K562 (cell line): ENCODE measurements at regions not wholly inside any gene's neighbourhood (a gene's known extent, or its start where the extent isn't known, plus 50 kb on each side); places are given as distances from the start of the nearest gene placed in this dataset.

ENCODE experiments used
- CHD7 ChIP-seq: fragments of 200-600 bp; sonication (generic); IDR thresholded peaks from one replicate; pipeline ENCODE4 v1.6.1; 2012; ENCODE audit warnings: mild to moderate bottlenecking, low read depth, low read length, inconsistent platforms
- HMG20A ChIP-seq: fragments of 450-650 bp; formaldehyde crosslinking; conservative IDR thresholded peaks from 2 replicates; pipeline ENCODE4 v1.4.0; 2020; ENCODE audit warnings: mild to moderate bottlenecking, mixed read lengths
- HMGN3 ChIP-seq: IDR thresholded peaks from 2 replicates; pipeline ENCODE4 v1.6.1; 2011; ENCODE audit warnings: borderline replicate concordance, low read depth, mild to moderate bottlenecking, mixed read lengths, low read length; ENCODE audit not compliant: insufficient read length; ENCODE audit errors: extremely low read depth
- MEIS2 ChIP-seq: fragments of 450-650 bp; IDR thresholded peaks from 2 replicates; pipeline ENCODE4 v1.6.1; 2014; ENCODE audit warnings: mild to moderate bottlenecking; ENCODE audit not compliant: partially characterized antibody
- POLR3G ChIP-seq: IDR thresholded peaks from 2 replicates; pipeline ENCODE4 v1.6.1; 2011; ENCODE audit not compliant: insufficient read length, insufficient replicate concordance; ENCODE audit errors: extremely low read depth
- RAD21 ChIP-seq, 2 experiments: fragments of 250-450 bp in 1 of 2; fragments of 450-650 bp in 1 of 2; sonication (Bioruptor Pico) in 1 of 2; formaldehyde crosslinking in 1 of 2; IDR thresholded peaks in 1 of 2; conservative IDR thresholded peaks in 1 of 2; 2 replicates each; pipeline versions ENCODE4 v1.4.0 to v1.8.0; 2020 to 2022; ENCODE audit warnings: mild to moderate bottlenecking in 2 of 2, moderate library complexity in 1 of 2
- SMAD3 ChIP-seq: fragments of 450-650 bp; formaldehyde crosslinking; conservative IDR thresholded peaks from 2 replicates; pipeline ENCODE4 v1.4.0; 2020; ENCODE audit warnings: mild to moderate bottlenecking
- SMAD4 ChIP-seq: fragments of 250-450 bp; sonication (Bioruptor Pico); conservative IDR thresholded peaks from 2 replicates; pipeline ENCODE4 v1.8.0; 2021; ENCODE audit warnings: inconsistent platforms, mild to moderate bottlenecking, moderate library complexity
- TOE1 ChIP-seq, 2 experiments: fragments of 450-650 bp in 1 of 2; sonication (generic) in 1 of 2; formaldehyde crosslinking in 1 of 2; IDR thresholded peaks; 2 replicates each; pipeline versions ENCODE4 v1.7.1 to v1.8.0; 2016 to 2022; ENCODE audit warnings: borderline replicate concordance in 2 of 2, mild to moderate bottlenecking in 2 of 2, antibody characterized with exemption in 1 of 2, inconsistent platforms in 1 of 2, low read depth in 1 of 2, missing genetic modification reagents in 1 of 2, moderate library complexity in 1 of 2
- TRIM28 ChIP-seq: fragments of 450-650 bp; IDR thresholded peaks from 2 replicates; pipeline ENCODE4 v1.6.1; 2017
- ZNF76 ChIP-seq: fragments of 250-450 bp; sonication (Bioruptor Pico); IDR thresholded peaks from 2 replicates; pipeline ENCODE4 v1.4.0; 2020; ENCODE audit warnings: mild to moderate bottlenecking, moderate library complexity, borderline replicate concordance
- ZNF79 ChIP-seq: fragments of 250-450 bp; sonication (Bioruptor Pico); IDR thresholded peaks from 2 replicates; pipeline ENCODE4 v1.4.0; 2020; ENCODE audit warnings: low read depth, mild to moderate bottlenecking, moderate library complexity
- TF ChIP-seq, protein P1 (sequence below): fragments of 450-650 bp; IDR thresholded peaks from 2 replicates; pipeline ENCODE4 v1.6.1; 2016
- TF ChIP-seq, protein P2 (sequence below): fragments of 250-450 bp; sonication (Bioruptor Pico); IDR thresholded peaks from 2 replicates; pipeline ENCODE4 v1.5.0; 2021

GRCh38 chr6:14981960-14982359, 263.9 kb upstream of the JARID2 start (continued):
- no peak for TF ChIP-seq CHD7
- no peak for TF ChIP-seq TOE1 (IDR thresholded peaks at IDR 0.05; ENCODE audit: borderline replicate concordance)
- no peak for TF ChIP-seq TOE1 (CRISPR knock-in tag; IDR thresholded peaks at IDR 0.05; ENCODE audit: borderline replicate concordance, low read depth)
- TF ChIP-seq POLR3G: no peak
- TF ChIP-seq HMG20A (CRISPR knock-in tag): no peak
- TF ChIP-seq, protein P1, sequence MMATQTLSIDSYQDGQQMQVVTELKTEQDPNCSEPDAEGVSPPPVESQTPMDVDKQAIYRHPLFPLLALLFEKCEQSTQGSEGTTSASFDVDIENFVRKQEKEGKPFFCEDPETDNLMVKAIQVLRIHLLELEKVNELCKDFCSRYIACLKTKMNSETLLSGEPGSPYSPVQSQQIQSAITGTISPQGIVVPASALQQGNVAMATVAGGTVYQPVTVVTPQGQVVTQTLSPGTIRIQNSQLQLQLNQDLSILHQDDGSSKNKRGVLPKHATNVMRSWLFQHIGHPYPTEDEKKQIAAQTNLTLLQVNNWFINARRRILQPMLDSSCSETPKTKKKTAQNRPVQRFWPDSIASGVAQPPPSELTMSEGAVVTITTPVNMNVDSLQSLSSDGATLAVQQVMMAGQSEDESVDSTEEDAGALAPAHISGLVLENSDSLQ: peak; percentile 72
- no peak for TF ChIP-seq ZNF76 (CRISPR knock-in tag)
- TF ChIP-seq RAD21 (CRISPR knock-in tag; conservative IDR thresholded peaks at IDR 0.05 in 1 of 2, IDR thresholded peaks at IDR 0.05 in 1 of 2): no peak
- TF ChIP-seq TRIM28: no peak
- TF ChIP-seq, protein P2, sequence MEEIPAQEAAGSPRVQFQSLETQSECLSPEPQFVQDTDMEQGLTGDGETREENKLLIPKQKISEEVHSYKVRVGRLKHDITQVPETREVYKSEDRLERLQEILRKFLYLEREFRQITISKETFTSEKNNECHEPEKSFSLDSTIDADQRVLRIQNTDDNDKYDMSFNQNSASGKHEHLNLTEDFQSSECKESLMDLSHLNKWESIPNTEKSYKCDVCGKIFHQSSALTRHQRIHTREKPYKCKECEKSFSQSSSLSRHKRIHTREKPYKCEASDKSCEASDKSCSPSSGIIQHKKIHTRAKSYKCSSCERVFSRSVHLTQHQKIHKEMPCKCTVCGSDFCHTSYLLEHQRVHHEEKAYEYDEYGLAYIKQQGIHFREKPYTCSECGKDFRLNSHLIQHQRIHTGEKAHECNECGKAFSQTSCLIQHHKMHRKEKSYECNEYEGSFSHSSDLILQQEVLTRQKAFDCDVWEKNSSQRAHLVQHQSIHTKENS (CRISPR knock-in tag): no peak
- no peak for TF ChIP-seq SMAD4 (CRISPR knock-in tag)
- no peak for TF ChIP-seq HMGN3
- TF ChIP-seq ZNF79: no peak
- TF ChIP-seq SMAD3 (CRISPR knock-in tag): no peak
- TF ChIP-seq MEIS2: no peak
